ENCODE measurements at regions not wholly inside any gene's neighbourhood (a gene's known extent, or its start where the extent isn't known, plus 50 kb on each side); places are given as distances from the start of the nearest gene placed in this dataset.
"Not testable (repeated sequence)": the region's sequence is repeated elsewhere in the genome, so short reads cannot be mapped to it uniquely, and the experiment has no call there.

GRCh38 chr3:36178018-36178417, 202.3 kb upstream of the STAC start:
- H3K4me1 Mint-ChIP-seq (ENCODE audit: unreplicated experiment), result no peaks in the 10 kb centered on the region
- no peak overlapping the region for H3K4me3 Mint-ChIP-seq
- peaks cover 18% of the 10 kb centered on the region for H3K27me3 Mint-ChIP-seq
- no peak for TF ChIP-seq CTCF (conservative IDR thresholded peaks at IDR 0.05)
- H3K36me3 Mint-ChIP-seq, result no peaks in the 10 kb centered on the region
- no peak for DNase-seq (ENCODE audit: extremely low spot score, unreplicated experiment)
- H3K27ac Mint-ChIP-seq, result no peak overlapping the region
- no peaks in the 10 kb centered on the region for H3K9me3 Mint-ChIP-seq

GRCh38 chr3:36182024-36182423, 198.3 kb upstream of the STAC start:
- Mint-ChIP-seq H3K27ac (no peak overlapping the region), H3K36me3 (no peaks in the 10 kb centered on the region), H3K4me3 (no peak overlapping the region), H3K27me3 (peaks cover 3% of the 10 kb centered on the region), H3K4me1 (ENCODE audit: unreplicated experiment) (no peaks in the 10 kb centered on the region), H3K9me3 (no peaks in the 10 kb centered on the region)
- DNase-seq (ENCODE audit: extremely low spot score, unreplicated experiment), result no peak
- TF ChIP-seq CTCF (conservative IDR thresholded peaks at IDR 0.05), result no peak

- not testable (repeated sequence) for H3K27ac Mint-ChIP-seq; H3K27me3 Mint-ChIP-seq; H3K9me3 Mint-ChIP-seq; H3K4me3 Mint-ChIP-seq; DNase-seq (ENCODE audit: extremely low spot score, unreplicated experiment); H3K4me1 Mint-ChIP-seq (ENCODE audit: unreplicated experiment); H3K36me3 Mint-ChIP-seq
Observed at GRCh38 chr3:36187197-36187596, 193.1 kb upstream of the STAC start.

- Mint-ChIP-seq H3K4me3 (no peak overlapping the region), H3K27ac (no peak overlapping the region), H3K36me3 (no peaks in the 10 kb centered on the region), H3K27me3 (peaks cover 10% of the 10 kb centered on the region), H3K9me3 (peaks cover 5% of the 10 kb centered on the region), H3K4me1 (ENCODE audit: unreplicated experiment) (no peaks in the 10 kb centered on the region)
- DNase-seq (ENCODE audit: extremely low spot score, unreplicated experiment), result no peak
- no peak for TF ChIP-seq CTCF (conservative IDR thresholded peaks at IDR 0.05)
Observed at GRCh38 chr3:36192901-36193300, 187.4 kb upstream of the STAC start.

GRCh38 chr3:36193448-36193847, 186.9 kb upstream of the STAC start:
- Mint-ChIP-seq H3K9me3 (peaks cover 5% of the 10 kb centered on the region), H3K4me1 (ENCODE audit: unreplicated experiment) (no peaks in the 10 kb centered on the region), H3K27me3 (peaks cover 12% of the 10 kb centered on the region), H3K4me3 (no peak overlapping the region), H3K36me3 (no peaks in the 10 kb centered on the region), H3K27ac (no peak overlapping the region)
- no peak for DNase-seq (ENCODE audit: extremely low spot score, unreplicated experiment)
- no peak for TF ChIP-seq CTCF (conservative IDR thresholded peaks at IDR 0.05)

- no peak overlapping the region for H3K4me3 Mint-ChIP-seq
- peaks cover 18% of the 10 kb centered on the region for H3K27me3 Mint-ChIP-seq
- no peaks in the 10 kb centered on the region for H3K36me3 Mint-ChIP-seq
- no peak overlapping the region for H3K27ac Mint-ChIP-seq
- H3K9me3 Mint-ChIP-seq, result no peaks in the 10 kb centered on the region
- no peaks in the 10 kb centered on the region for H3K4me1 Mint-ChIP-seq (ENCODE audit: unreplicated experiment)
- no peak for TF ChIP-seq CTCF (conservative IDR thresholded peaks at IDR 0.05)
- DNase-seq (ENCODE audit: extremely low spot score, unreplicated experiment), result no peak
Observed at GRCh38 chr3:36196058-36196457, 184.2 kb upstream of the STAC start.
